Stimulated activated effector memory CD8-positive, alpha-beta T cell treated with anti-CD3 and anti-CD28 coated beads, Interleukin-12 subunit alpha, Interleukin-12 subunit beta, amount 100 ng/mL, for 72 hours (primary cell): ENCODE measurements at regions not wholly inside any gene's neighbourhood (a gene's known extent, or its start where the extent isn't known, plus 50 kb on each side); places are given as distances from the start of the nearest gene placed in this dataset.

Experiments used
- ATAC-seq: fragments of 150-1000 bp; cut with Tn5 transposase; 2 replicates; pipeline ENCODE4 v1.10.0; 2021
- DNase-seq, 2 donors: peaks; one replicate each; pipeline ENCODE4 v3.0.0; 2021 to 2022; ENCODE audit warnings: low spot score in 2 of 2
- H3K27ac Mint-ChIP-seq: one replicate; pipeline ENCODE4 v1.8.0; 2022; ENCODE audit warnings: mild to moderate bottlenecking, mixed read lengths
- H3K36me3 Mint-ChIP-seq: one replicate; pipeline ENCODE4 v1.8.0; 2022; ENCODE audit warnings: mild to moderate bottlenecking, mixed read lengths
- H3K4me1 Mint-ChIP-seq: one replicate; pipeline ENCODE4 v1.8.0; 2022; ENCODE audit warnings: mixed read lengths
- H3K4me3 Mint-ChIP-seq: one replicate; pipeline ENCODE4 v1.8.0; 2022; ENCODE audit warnings: mild to moderate bottlenecking, mixed read lengths
- H3K9me3 Mint-ChIP-seq: one replicate; pipeline ENCODE4 v1.8.0; 2022; ENCODE audit warnings: mixed read lengths

GRCh38 chr12:66049538-66050282 is 80.8 kb downstream of the LLPH start:
- H3K27ac Mint-ChIP-seq = no peak overlapping the region
- H3K9me3 Mint-ChIP-seq = no peaks in the 10 kb centered on the region
- H3K4me1 Mint-ChIP-seq = no peaks in the 10 kb centered on the region
- ATAC-seq = no peak
- no peaks in the 10 kb centered on the region for H3K36me3 Mint-ChIP-seq
- H3K4me3 Mint-ChIP-seq = no peak overlapping the region
- no peak for DNase-seq

- no peak for DNase-seq
- H3K36me3 Mint-ChIP-seq = no peaks in the 10 kb centered on the region
These were observed 81.6 kb downstream of the LLPH start for GRCh38 chr12:66048835-66049537.

GRCh38 chr12:66048218-66048834 is 82.2 kb downstream of the LLPH start:
- Mint-ChIP-seq H3K4me1 (no peaks in the 10 kb centered on the region), H3K9me3 (no peaks in the 10 kb centered on the region), H3K36me3 (no peaks in the 10 kb centered on the region), H3K4me3 (no peak overlapping the region), H3K27ac (no peak overlapping the region)
- DNase-seq (no peak), ATAC-seq (no peak)

More at GRCh38 chr12:66048835-66049537, 81.6 kb downstream of the LLPH start:
- no peak overlapping the region for H3K4me3 Mint-ChIP-seq
- H3K4me1 Mint-ChIP-seq = no peaks in the 10 kb centered on the region
- no peaks in the 10 kb centered on the region for H3K9me3 Mint-ChIP-seq
- ATAC-seq = no peak
- H3K27ac Mint-ChIP-seq = no peak overlapping the region

- Mint-ChIP-seq H3K36me3 (no peaks in the 10 kb centered on the region), H3K9me3 (no peaks in the 10 kb centered on the region), H3K4me3 (no peak overlapping the region), H3K27ac (no peak overlapping the region), H3K4me1 (no peaks in the 10 kb centered on the region)
- DNase-seq = no peak
- ATAC-seq = peak; percentile 65
These were observed 83.0 kb downstream of the LLPH start for GRCh38 chr12:66047411-66048021.

GRCh38 chr12:66045506-66045905 is 85.0 kb downstream of the LLPH start:
- Mint-ChIP-seq H3K4me3 (no peak overlapping the region), H3K36me3 (no peaks in the 10 kb centered on the region), H3K4me1 (no peaks in the 10 kb centered on the region), H3K27ac (no peak overlapping the region), H3K9me3 (no peaks in the 10 kb centered on the region)
- no peak for ATAC-seq
- no peak for DNase-seq

- DNase-seq (no peak), ATAC-seq (no peak)
- H3K36me3 Mint-ChIP-seq = no peaks in the 10 kb centered on the region
- no peaks in the 10 kb centered on the region for H3K4me1 Mint-ChIP-seq
- H3K4me3 Mint-ChIP-seq = no peak overlapping the region
- no peak overlapping the region for H3K27ac Mint-ChIP-seq
- no peaks in the 10 kb centered on the region for H3K9me3 Mint-ChIP-seq
These were observed 85.8 kb downstream of the LLPH start for GRCh38 chr12:66044731-66045130.

GRCh38 chr12:66043035-66043434 is 87.5 kb downstream of the LLPH start:
- Mint-ChIP-seq H3K4me1 (no peaks in the 10 kb centered on the region), H3K36me3 (no peaks in the 10 kb centered on the region), H3K4me3 (no peak overlapping the region), H3K27ac (no peak overlapping the region), H3K9me3 (no peaks in the 10 kb centered on the region)
- DNase-seq (no peak), ATAC-seq (no peak)

GRCh38 chr12:66041651-66042363 is 88.7 kb downstream of the LLPH start:
- Mint-ChIP-seq H3K4me1 (no peaks in the 10 kb centered on the region), H3K27ac (no peak overlapping the region), H3K9me3 (no peaks in the 10 kb centered on the region), H3K36me3 (no peaks in the 10 kb centered on the region), H3K4me3 (no peak overlapping the region)
- ATAC-seq (no peak), DNase-seq (no peak)

- Mint-ChIP-seq H3K9me3 (no peaks in the 10 kb centered on the region), H3K36me3 (no peaks in the 10 kb centered on the region), H3K4me3 (no peak overlapping the region), H3K27ac (no peak overlapping the region), H3K4me1 (no peaks in the 10 kb centered on the region)
- ATAC-seq (no peak), DNase-seq (no peak)
These were observed 94.2 kb downstream of the LLPH start for GRCh38 chr12:66036317-66036716.

GRCh38 chr12:66035288-66035966 is 95.1 kb downstream of the LLPH start:
- DNase-seq (no peak), ATAC-seq (no peak)
- Mint-ChIP-seq H3K27ac (no peak overlapping the region), H3K4me3 (no peak overlapping the region), H3K36me3 (no peaks in the 10 kb centered on the region), H3K9me3 (no peaks in the 10 kb centered on the region), H3K4me1 (no peaks in the 10 kb centered on the region)

- Mint-ChIP-seq H3K4me1 (no peaks in the 10 kb centered on the region), H3K4me3 (no peak overlapping the region), H3K27ac (no peak overlapping the region), H3K36me3 (no peaks in the 10 kb centered on the region), H3K9me3 (no peaks in the 10 kb centered on the region)
- DNase-seq (no peak), ATAC-seq (no peak)
These were observed 97.4 kb downstream of the LLPH start for GRCh38 chr12:66033151-66033550.

- no peaks in the 10 kb centered on the region for H3K4me1 Mint-ChIP-seq
- H3K27ac Mint-ChIP-seq = no peak overlapping the region
- no peak for ATAC-seq
- H3K9me3 Mint-ChIP-seq = no peaks in the 10 kb centered on the region
- H3K4me3 Mint-ChIP-seq = no peak overlapping the region
- no peaks in the 10 kb centered on the region for H3K36me3 Mint-ChIP-seq
- no peak for DNase-seq
These were observed 97.8 kb downstream of the LLPH start for GRCh38 chr12:66032739-66033138.

- DNase-seq = no peak
- Mint-ChIP-seq H3K9me3 (no peaks in the 10 kb centered on the region), H3K27ac (no peak overlapping the region), H3K36me3 (no peaks in the 10 kb centered on the region), H3K4me3 (no peak overlapping the region), H3K4me1 (no peaks in the 10 kb centered on the region)
- ATAC-seq = no peak
These were observed 100.3 kb downstream of the LLPH start for GRCh38 chr12:66030217-66030781.

- H3K4me3 Mint-ChIP-seq = no peak overlapping the region
- no peaks in the 10 kb centered on the region for H3K4me1 Mint-ChIP-seq
- H3K36me3 Mint-ChIP-seq = no peaks in the 10 kb centered on the region
- ATAC-seq = no peak
- no peak overlapping the region for H3K27ac Mint-ChIP-seq
- no peak for DNase-seq
- no peaks in the 10 kb centered on the region for H3K9me3 Mint-ChIP-seq
These were observed 102.2 kb downstream of the LLPH start for GRCh38 chr12:66028390-66028789.
